BJ (cell line): ENCODE measurements at regions not wholly inside any gene's neighbourhood (a gene's known extent, or its start where the extent isn't known, plus 50 kb on each side); places are given as distances from the start of the nearest gene placed in this dataset.

Source experiments
- CTCF ChIA-PET: fragments of 350-600 bp; formaldehyde crosslinking; extraction: SDS; loops from one replicate; lab custom pipeline; 2021; ENCODE audit warnings: antibody characterized with exemption, inconsistent platforms; lab: Yijun Ruan, JAX
- POLR2A ChIA-PET: fragments of 300-600 bp; sonication (Branson Sonifier 250); formaldehyde crosslinking; extraction: SDS; loops from one replicate; lab custom pipeline; 2021; ENCODE audit warnings: antibody characterized with exemption; lab: Charles Lee
- DNase-seq: peaks from one replicate; pipeline ENCODE4 v3.0.0-alpha.2; 2011; ENCODE audit warnings: low read depth
- H3K27me3 ChIP-seq: 2 replicates; pipeline ENCODE4 v1.6.0; 2011; ENCODE audit warnings: low read length; ENCODE audit not compliant: control insufficient read depth, insufficient read depth
- H3K36me3 ChIP-seq: 2 replicates; pipeline ENCODE4 v1.5.1; 2011; ENCODE audit warnings: low read length; ENCODE audit not compliant: control insufficient read depth, insufficient read depth
- H3K4me3 ChIP-seq: 2 replicates; pipeline ENCODE4 v1.5.1; 2011; ENCODE audit warnings: low read depth, mild to moderate bottlenecking, control low read depth, low read length
- TF ChIP-seq, protein P1 (sequence below): IDR thresholded peaks from 2 replicates; pipeline ENCODE4 v1.5.1; 2011; ENCODE audit warnings: low read depth, mild to moderate bottlenecking, control low read depth, inconsistent platforms, low read length, moderate library complexity; ENCODE audit not compliant: insufficient read depth

DNA sequence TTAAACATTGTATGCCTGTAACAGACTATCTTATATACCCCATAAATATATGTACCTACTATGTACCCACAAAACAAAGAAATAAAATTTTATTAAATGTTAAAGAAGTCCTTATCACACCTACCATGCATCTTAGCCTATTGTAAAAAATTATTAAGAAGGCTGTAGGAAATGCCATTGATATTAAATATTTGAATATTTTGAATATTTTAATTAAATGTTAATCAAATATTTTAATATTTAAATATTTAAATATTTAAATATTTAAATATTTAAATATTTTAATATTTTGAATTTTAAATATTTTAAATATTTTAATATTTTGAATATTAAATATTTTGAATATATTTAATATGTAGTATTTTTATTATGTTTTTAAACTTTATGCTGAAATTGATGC lies 331.5 kb upstream of the ATP10B start:
- H3K27me3 ChIP-seq: no peaks in the 10 kb centered on the region
- CTCF ChIA-PET: no interaction called here
- TF ChIP-seq, protein P1, sequence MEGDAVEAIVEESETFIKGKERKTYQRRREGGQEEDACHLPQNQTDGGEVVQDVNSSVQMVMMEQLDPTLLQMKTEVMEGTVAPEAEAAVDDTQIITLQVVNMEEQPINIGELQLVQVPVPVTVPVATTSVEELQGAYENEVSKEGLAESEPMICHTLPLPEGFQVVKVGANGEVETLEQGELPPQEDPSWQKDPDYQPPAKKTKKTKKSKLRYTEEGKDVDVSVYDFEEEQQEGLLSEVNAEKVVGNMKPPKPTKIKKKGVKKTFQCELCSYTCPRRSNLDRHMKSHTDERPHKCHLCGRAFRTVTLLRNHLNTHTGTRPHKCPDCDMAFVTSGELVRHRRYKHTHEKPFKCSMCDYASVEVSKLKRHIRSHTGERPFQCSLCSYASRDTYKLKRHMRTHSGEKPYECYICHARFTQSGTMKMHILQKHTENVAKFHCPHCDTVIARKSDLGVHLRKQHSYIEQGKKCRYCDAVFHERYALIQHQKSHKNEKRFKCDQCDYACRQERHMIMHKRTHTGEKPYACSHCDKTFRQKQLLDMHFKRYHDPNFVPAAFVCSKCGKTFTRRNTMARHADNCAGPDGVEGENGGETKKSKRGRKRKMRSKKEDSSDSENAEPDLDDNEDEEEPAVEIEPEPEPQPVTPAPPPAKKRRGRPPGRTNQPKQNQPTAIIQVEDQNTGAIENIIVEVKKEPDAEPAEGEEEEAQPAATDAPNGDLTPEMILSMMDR: no peak
- no peak overlapping the region for H3K4me3 ChIP-seq
- no peak for DNase-seq
- H3K36me3 ChIP-seq: no peaks in the 10 kb centered on the region
- POLR2A ChIA-PET: no interaction called here

DNA sequence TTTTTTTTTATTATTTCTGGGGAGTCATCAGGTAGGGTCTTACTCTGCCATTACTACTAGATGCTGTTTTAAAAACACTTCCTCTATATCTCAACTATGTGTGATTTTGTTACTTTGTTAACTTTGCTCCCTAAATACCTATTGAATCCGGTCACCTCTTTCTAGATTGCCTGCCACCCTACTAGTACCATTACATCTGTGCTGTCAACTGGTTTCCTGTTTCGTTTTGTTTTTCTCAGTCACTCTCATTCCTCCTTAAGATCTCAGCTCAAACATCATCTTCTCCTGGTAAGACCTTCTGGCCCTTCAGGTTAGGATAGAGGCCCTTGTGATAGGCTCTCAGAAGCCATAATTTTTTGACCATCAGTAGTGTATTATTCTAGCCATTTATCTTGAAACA lies 324.2 kb upstream of the ATP10B start:
- no peak for DNase-seq
- CTCF ChIA-PET: no interaction called here
- TF ChIP-seq, protein P1: no peak
- POLR2A ChIA-PET: no interaction called here
- Histone ChIP-seq H3K36me3 (no peaks in the 10 kb centered on the region), H3K27me3 (no peaks in the 10 kb centered on the region), H3K4me3 (no peak overlapping the region)

DNA sequence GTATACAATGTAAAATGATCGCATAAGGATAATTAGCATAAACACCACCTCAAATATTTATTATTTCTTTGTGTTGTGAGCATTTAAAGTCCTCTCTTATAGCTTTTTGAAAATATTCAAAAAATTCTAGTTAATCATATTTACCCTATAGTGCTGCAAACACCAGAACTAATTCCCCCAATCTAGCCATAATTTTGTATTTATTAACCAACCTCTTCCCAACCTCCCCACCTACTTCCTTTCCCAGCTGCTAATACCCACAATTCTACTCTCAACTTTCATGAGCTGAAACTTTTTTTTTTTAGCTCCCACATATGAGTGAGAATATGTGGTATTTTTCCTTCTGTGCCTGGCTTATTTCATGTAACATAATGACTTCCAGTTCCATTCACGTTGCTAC lies 317.8 kb upstream of the ATP10B start:
- TF ChIP-seq, protein P1: no peak
- ChIA-PET CTCF (no interaction called here), POLR2A (no interaction called here)
- Histone ChIP-seq H3K36me3 (no peaks in the 10 kb centered on the region), H3K27me3 (no peaks in the 10 kb centered on the region), H3K4me3 (no peak overlapping the region)
- no peak for DNase-seq

DNA sequence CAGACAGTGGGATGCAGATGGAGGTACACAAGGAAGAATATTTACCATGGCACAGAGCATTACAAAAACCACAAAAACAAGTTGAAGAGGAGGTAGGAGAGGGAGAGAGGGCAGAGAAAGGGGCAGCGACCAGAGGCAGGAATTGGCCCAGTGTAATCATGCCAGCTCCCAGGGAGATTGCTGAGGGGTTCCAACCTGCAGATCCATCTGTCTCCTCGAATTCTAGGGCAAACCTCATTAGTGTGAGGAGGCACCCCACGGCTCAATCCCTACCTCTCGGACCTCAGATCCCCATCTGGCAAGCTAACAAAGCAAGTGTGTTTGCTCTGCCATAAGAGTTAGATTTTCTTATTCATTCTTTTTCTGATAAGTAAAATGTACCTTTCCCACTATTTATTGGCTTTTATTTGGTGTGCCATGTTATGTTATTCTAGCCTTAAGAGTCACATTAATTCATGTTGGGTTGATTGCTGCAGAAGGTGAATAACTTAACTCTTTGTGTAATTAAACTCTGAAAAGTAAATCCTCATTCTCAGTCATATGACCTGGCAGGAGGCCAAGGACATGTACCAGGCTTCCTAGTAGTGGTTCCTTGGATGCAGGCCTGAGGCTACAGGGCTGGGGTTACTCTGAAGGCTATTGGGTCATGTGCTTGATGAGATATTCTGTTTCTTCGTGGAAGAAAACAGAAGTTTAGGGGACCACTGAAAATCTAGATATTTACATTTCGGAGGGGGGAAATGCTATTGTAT lies 315.2 kb upstream of the ATP10B start:
- ChIA-PET POLR2A (no interaction called here), CTCF (no interaction called here)
- Histone ChIP-seq H3K36me3 (no peaks in the 10 kb centered on the region), H3K4me3 (no peak overlapping the region), H3K27me3 (no peaks in the 10 kb centered on the region)
- no peak for DNase-seq
- TF ChIP-seq, protein P1: no peak

DNA sequence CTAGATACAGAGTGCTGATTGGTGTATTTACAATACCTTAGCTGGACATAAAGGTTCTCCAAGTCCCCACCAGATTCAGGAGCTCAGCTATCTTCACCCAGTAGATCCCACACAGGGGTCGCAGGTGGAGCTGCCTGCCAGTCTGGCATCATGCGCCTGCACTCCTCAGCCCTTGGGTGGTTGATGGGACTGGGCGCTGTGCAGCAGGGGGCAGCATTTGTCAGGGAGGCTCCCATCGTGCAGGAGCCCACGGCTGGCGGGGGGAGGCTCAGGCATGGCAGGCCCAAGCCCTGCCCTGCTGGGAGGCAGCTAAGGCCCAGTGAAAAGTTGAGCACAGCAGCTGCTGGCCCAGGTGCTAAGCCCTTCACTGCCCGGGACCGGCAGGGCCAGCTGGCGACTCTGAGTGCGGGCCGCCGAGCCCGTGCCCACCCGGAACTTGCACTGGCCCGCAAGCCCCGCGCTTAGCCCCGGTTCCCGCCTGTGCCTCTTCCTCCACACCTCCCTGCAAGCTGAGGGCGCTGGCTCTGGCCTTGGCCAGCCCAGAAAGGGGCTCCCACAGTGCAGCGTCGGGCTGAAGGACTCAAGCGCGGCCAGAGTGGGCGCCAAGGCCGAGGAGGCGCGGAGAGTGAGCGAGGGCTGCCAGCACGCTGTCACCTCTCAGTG lies 314.1 kb upstream of the ATP10B start:
- H3K4me3 ChIP-seq: no peak overlapping the region
- TF ChIP-seq, protein P1: no peak
- POLR2A ChIA-PET: no interaction called here

More for the DNA sequence above, 314.1 kb upstream of the ATP10B start:
- no peaks in the 10 kb centered on the region for H3K36me3 ChIP-seq
- H3K27me3 ChIP-seq: no peaks in the 10 kb centered on the region
- CTCF ChIA-PET: no interaction called here
- no peak for DNase-seq
